ENCODE measurements at regions not wholly inside any gene's neighbourhood (a gene's known extent, or its start where the extent isn't known, plus 50 kb on each side); places are given as distances from the start of the nearest gene placed in this dataset.
"Not testable (repeated sequence)": the region's sequence is repeated elsewhere in the genome, so short reads cannot be mapped to it uniquely, and the experiment has no call there.

- no peak overlapping the region for H3K4me3 ChIP-seq (ENCODE audit: low read length)
- no peak for TF ChIP-seq CTCF (conservative IDR thresholded peaks at IDR 0.05; ENCODE audit: low read depth, low read length)
Observed at GRCh38 chr5:165404917-165405316, 1899.5 kb downstream of the MAT2B start.

GRCh38 chr5:165405340-165405739 lies 1899.9 kb downstream of the MAT2B start:
- no peak overlapping the region for H3K4me3 ChIP-seq (ENCODE audit: low read length)
- DNase-seq (ENCODE audit: low read depth), result no peak
- TF ChIP-seq CTCF (conservative IDR thresholded peaks at IDR 0.05; ENCODE audit: low read depth, low read length), result no peak

More at GRCh38 chr5:165404917-165405316, 1899.5 kb downstream of the MAT2B start:
- DNase-seq (ENCODE audit: low read depth), result no peak

- H3K4me3 ChIP-seq (ENCODE audit: low read length), result no peak overlapping the region
- no peak for TF ChIP-seq CTCF (conservative IDR thresholded peaks at IDR 0.05; ENCODE audit: low read depth, low read length)
- DNase-seq (ENCODE audit: low read depth), result no peak
Observed at GRCh38 chr5:165407352-165407751, 1901.9 kb downstream of the MAT2B start.

- DNase-seq (ENCODE audit: low read depth), result no peak
- H3K4me3 ChIP-seq (ENCODE audit: low read length), result no peak overlapping the region
- TF ChIP-seq CTCF (conservative IDR thresholded peaks at IDR 0.05; ENCODE audit: low read depth, low read length), result no peak
Observed at GRCh38 chr5:165410476-165410875, 1905.1 kb downstream of the MAT2B start.

- not testable (repeated sequence) for H3K4me3 ChIP-seq (ENCODE audit: low read length); DNase-seq (ENCODE audit: low read depth)
Observed at GRCh38 chr5:165411532-165411931, 1906.1 kb downstream of the MAT2B start.

- no peak overlapping the region for H3K4me3 ChIP-seq (ENCODE audit: low read length)
- no peak for TF ChIP-seq CTCF (conservative IDR thresholded peaks at IDR 0.05; ENCODE audit: low read depth, low read length)
Observed at GRCh38 chr5:165420493-165420892, 1915.1 kb downstream of the MAT2B start.

GRCh38 chr5:165423697-165424299 lies 1918.4 kb downstream of the MAT2B start:
- DNase-seq (ENCODE audit: low read depth), result no peak
- H3K4me3 ChIP-seq (ENCODE audit: low read length), result no peak overlapping the region
- no peak for TF ChIP-seq CTCF (conservative IDR thresholded peaks at IDR 0.05; ENCODE audit: low read depth, low read length)

More at GRCh38 chr5:165420493-165420892, 1915.1 kb downstream of the MAT2B start:
- DNase-seq (ENCODE audit: low read depth), result no peak
